ENCODE measurements at regions not wholly inside any gene's neighbourhood (a gene's known extent, or its start where the extent isn't known, plus 50 kb on each side); places are given as distances from the start of the nearest gene placed in this dataset.

DNA sequence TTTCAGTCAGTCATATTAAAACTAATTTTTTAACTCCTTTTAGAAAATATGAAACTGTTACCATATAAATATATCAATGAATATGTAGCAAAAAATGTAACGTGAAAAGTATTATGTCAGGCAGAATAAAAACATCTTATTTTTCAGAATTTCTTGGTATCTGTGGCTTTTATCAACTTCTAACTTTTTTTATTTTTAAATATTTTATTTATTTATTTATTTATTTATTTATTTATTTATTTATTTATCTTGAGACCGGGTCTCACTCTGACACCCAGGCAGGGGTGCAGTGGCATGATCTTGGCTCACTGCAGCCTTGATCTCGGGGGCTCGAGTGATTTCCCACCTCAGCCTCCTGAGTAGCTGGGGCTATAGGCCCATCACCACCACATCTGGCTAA, 87.6 kb downstream of the C21orf91 start:
- H3K27me3 ChIP-seq (replicated peaks in 1 of 7) = no peaks in the 10 kb centered on the region
- H3K36me3 ChIP-seq = no peaks in the 10 kb centered on the region
- intact Hi-C loops (cut with DNase I; ENCODE audit: low total_unique reads) = no loop called here
- H3K9me3 ChIP-seq = no peaks in the 10 kb centered on the region
- no peak for DNase-seq
- peaks cover 0 to 7% (median 0%) of the 10 kb centered on the region in 6 donors for H3K4me1 ChIP-seq
- H3K27ac ChIP-seq = no peak overlapping the region
- WGBS, 5 donors = 93 to 98% (median 96%) methylated on average over 4 of the region's 4 CpGs
- TF ChIP-seq POLR2AphosphoS5 (IDR thresholded peaks at IDR 0.05) (no peak), POLR2A (IDR thresholded peaks at IDR 0.05) (no peak)
- TF ChIP-seq, protein P1, sequence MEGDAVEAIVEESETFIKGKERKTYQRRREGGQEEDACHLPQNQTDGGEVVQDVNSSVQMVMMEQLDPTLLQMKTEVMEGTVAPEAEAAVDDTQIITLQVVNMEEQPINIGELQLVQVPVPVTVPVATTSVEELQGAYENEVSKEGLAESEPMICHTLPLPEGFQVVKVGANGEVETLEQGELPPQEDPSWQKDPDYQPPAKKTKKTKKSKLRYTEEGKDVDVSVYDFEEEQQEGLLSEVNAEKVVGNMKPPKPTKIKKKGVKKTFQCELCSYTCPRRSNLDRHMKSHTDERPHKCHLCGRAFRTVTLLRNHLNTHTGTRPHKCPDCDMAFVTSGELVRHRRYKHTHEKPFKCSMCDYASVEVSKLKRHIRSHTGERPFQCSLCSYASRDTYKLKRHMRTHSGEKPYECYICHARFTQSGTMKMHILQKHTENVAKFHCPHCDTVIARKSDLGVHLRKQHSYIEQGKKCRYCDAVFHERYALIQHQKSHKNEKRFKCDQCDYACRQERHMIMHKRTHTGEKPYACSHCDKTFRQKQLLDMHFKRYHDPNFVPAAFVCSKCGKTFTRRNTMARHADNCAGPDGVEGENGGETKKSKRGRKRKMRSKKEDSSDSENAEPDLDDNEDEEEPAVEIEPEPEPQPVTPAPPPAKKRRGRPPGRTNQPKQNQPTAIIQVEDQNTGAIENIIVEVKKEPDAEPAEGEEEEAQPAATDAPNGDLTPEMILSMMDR (IDR thresholded peaks at IDR 0.05 in 8 of 11, conservative IDR thresholded peaks at IDR 0.05 in 3 of 11) = no peak
- H3K4me3 ChIP-seq = no peak overlapping the region

DNA sequence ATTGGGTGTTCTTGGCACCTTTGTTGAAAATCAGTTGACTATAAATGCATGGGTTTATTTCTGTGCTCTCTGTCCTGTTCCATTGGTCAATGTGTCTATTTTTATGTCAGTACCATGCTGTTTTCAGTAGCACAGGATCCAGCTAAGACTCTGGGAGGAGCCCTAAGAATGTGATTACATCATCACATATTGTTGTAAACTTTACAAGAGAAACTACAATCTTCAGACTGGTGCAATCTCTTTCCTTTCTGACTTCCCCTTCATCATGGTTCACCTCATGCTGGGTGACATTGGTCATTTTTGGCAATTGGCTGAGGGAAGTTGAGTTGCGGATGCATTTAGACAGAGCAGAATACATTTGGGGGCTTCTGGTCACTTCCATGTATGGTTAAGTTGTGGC, 88.4 kb downstream of the C21orf91 start:
- no peak overlapping the region for H3K4me3 ChIP-seq
- TF ChIP-seq POLR2A (IDR thresholded peaks at IDR 0.05) (no peak), POLR2AphosphoS5 (IDR thresholded peaks at IDR 0.05) (no peak)
- TF ChIP-seq, protein P1 (IDR thresholded peaks at IDR 0.05 in 8 of 11, conservative IDR thresholded peaks at IDR 0.05 in 3 of 11) = no peak
- peaks cover 0 to 7% (median 0%) of the 10 kb centered on the region in 6 donors for H3K4me1 ChIP-seq
- H3K36me3 ChIP-seq = no peaks in the 10 kb centered on the region
- H3K9me3 ChIP-seq = no peaks in the 10 kb centered on the region
- DNase-seq = no peak
- 55 to 91% (median 68%) methylated on average over 1 of the region's 1 CpG for WGBS, 5 donors
- peak overlapping the region in 3 of 8 donors; percentile 3 to 48 (median 40) for H3K27ac ChIP-seq
- intact Hi-C loops (cut with DNase I; ENCODE audit: low total_unique reads) = no loop called here
- H3K27me3 ChIP-seq (replicated peaks in 1 of 7) = no peaks in the 10 kb centered on the region

DNA sequence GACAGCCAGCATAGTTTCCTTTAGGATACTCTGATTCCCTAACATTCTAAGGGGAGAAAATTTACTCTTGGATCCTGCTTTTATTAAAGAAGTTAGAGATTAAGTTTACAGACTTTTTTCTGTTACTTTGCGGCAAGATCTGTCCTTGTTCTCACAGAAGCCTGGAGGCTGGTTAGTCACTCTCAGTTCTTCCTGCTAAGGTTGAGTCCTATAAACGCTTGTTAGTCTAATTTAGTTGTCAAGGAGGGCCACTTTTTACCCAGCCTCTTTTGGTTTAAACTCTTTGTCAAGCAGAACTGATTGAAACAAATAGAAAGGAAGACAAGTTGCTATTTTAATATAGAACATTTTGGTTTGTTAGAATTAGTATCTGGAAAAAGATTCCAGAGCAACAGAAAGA, 89.7 kb downstream of the C21orf91 start:
- DNase-seq = no peak
- H3K36me3 ChIP-seq = no peaks in the 10 kb centered on the region
- intact Hi-C loops (cut with DNase I; ENCODE audit: low total_unique reads) = no loop called here
- H3K27ac ChIP-seq = no peak overlapping the region
- H3K27me3 ChIP-seq (replicated peaks in 1 of 7) = no peaks in the 10 kb centered on the region
- no peak for TF ChIP-seq POLR2AphosphoS5 (IDR thresholded peaks at IDR 0.05)
- TF ChIP-seq, protein P1 (IDR thresholded peaks at IDR 0.05 in 8 of 11, conservative IDR thresholded peaks at IDR 0.05 in 3 of 11) = no peak
- TF ChIP-seq POLR2A (IDR thresholded peaks at IDR 0.05) = no peak
- no peaks in the 10 kb centered on the region for H3K9me3 ChIP-seq
- 79 to 94% (median 86%) methylated on average over 2 of the region's 2 CpGs for WGBS, 5 donors
- no peak overlapping the region for H3K4me3 ChIP-seq
- H3K4me1 ChIP-seq = peaks cover 0 to 7% (median 0%) of the 10 kb centered on the region in 6 donors

DNA sequence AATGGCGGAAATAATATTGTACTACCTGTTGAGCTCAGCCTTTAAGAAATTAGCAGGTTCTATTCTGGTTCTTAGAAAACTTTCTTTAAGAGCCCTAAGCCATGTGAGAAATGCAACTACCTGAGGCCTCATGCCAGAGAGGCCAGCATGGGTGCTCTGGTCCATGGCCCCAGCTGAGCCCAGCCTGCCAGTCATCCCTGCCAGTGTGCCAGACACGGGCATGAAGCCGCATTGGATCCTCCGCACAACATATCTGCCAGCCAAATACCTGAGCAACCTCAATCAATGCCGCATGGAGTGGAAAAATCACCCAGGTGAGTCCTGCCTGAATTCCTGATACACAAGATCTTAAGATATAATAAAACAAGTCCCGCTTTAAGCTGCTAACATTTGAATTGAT, 91.8 kb downstream of the C21orf91 start:
- 64 to 93% (median 84%) methylated on average over 6 of the region's 6 CpGs for WGBS, 5 donors
- intact Hi-C loops (cut with DNase I; ENCODE audit: low total_unique reads) = no loop called here

More for the DNA sequence above, 91.8 kb downstream of the C21orf91 start:
- Histone ChIP-seq H3K4me3 (no peak overlapping the region), H3K36me3 (no peaks in the 10 kb centered on the region), H3K27me3 (replicated peaks in 1 of 7) (no peaks in the 10 kb centered on the region), H3K9me3 (no peaks in the 10 kb centered on the region), H3K27ac (no peak overlapping the region), H3K4me1 (peaks cover 0 to 7% (median 0%) of the 10 kb centered on the region in 6 donors)
- DNase-seq = no peak
- TF ChIP-seq POLR2A (IDR thresholded peaks at IDR 0.05) (no peak), POLR2AphosphoS5 (IDR thresholded peaks at IDR 0.05) (no peak)
- TF ChIP-seq, protein P1 (IDR thresholded peaks at IDR 0.05 in 8 of 11, conservative IDR thresholded peaks at IDR 0.05 in 3 of 11) = no peak

Measured in spleen (tissue), 11 donors.